HUES48 (cell line): ENCODE measurements at regions not wholly inside any gene's neighbourhood (a gene's known extent, or its start where the extent isn't known, plus 50 kb on each side); places are given as distances from the start of the nearest gene placed in this dataset.

Source experiments
- H3K27ac ChIP-seq: one replicate; pipeline ENCODE4 v1.7.0; 2013; ENCODE audit warnings: low read depth, low read length, inconsistent platforms
- H3K27me3 ChIP-seq: 2 replicates; pipeline ENCODE4 v1.6.1; 2013; ENCODE audit warnings: mild to moderate bottlenecking, low read length; ENCODE audit not compliant: control insufficient read depth, insufficient read depth
- H3K36me3 ChIP-seq: 2 replicates; pipeline ENCODE4 v1.6.1; 2013; ENCODE audit warnings: low read length; ENCODE audit not compliant: control insufficient read depth, insufficient read depth
- H3K4me1 ChIP-seq: 2 replicates; pipeline ENCODE4 v1.6.1; 2013; ENCODE audit warnings: mild to moderate bottlenecking, low read length; ENCODE audit not compliant: control insufficient read depth, insufficient read depth
- H3K4me3 ChIP-seq: 2 replicates; pipeline ENCODE4 v1.5.1; 2013; ENCODE audit warnings: mild to moderate bottlenecking, low read depth, low read length
- H3K9ac ChIP-seq: 2 replicates; pipeline ENCODE4 v1.6.1; 2013; ENCODE audit warnings: mild to moderate bottlenecking, low read depth, low read length, moderate library complexity
- H3K9me3 ChIP-seq: 2 replicates; pipeline ENCODE4 v1.6.1; 2013; ENCODE audit warnings: low read length; ENCODE audit not compliant: control insufficient read depth, insufficient read depth

DNA sequence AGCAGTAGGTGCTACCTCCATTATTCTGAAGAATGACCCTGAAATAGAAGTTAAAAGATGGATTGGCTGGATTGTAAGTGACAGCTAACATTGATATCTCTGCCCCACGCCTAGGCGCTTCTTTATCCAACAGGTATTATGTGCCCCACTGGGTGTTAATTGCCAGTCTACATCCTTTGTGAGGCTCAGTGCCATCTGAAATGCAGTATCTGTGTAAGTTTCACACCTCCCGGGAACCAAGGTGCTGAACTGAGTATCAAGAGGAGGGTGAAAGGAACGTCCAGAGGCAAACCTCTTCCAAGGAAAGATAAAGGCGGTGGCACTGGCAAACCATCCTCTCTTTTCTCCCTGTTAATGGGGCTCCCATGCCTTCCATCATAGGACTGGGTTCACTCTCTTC is 181.1 kb upstream of the UBL3 start:
- Histone ChIP-seq H3K27me3 (no peaks in the 10 kb centered on the region), H3K4me3 (no peak overlapping the region), H3K27ac (no peak overlapping the region), H3K4me1 (no peaks in the 10 kb centered on the region), H3K9me3 (no peaks in the 10 kb centered on the region), H3K36me3 (no peaks in the 10 kb centered on the region), H3K9ac (no peak overlapping the region)

DNA sequence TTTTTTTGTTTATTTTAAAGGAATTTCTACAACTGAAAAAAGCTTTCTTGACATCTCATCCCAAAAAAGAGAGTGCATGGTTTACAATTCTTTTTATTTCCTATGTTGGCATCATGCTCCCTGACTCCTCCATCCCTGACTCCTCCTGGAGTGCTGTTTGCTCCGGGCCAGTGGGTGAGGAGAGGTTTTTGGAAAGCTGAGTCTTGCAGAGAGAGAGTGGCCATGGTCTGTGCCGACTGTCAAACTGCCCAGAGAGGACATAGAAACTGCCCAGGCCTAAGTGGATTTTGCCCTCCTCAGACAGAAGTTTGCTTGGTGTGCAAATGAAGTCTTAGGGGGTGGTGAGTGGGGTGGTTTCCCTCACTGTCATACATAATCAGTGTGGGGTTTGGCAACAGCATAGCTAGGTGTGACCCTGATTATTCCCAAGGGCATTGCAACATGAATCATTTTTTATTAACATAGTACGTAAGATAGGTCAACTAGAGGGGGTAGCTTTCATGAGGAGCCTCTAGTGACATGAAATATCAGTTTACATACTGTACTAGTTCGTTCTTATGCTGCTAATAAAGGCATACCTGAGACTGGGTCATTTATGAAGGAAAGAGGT is 179.8 kb upstream of the UBL3 start:
- no peaks in the 10 kb centered on the region for H3K36me3 ChIP-seq
- no peaks in the 10 kb centered on the region for H3K27me3 ChIP-seq
- no peaks in the 10 kb centered on the region for H3K4me1 ChIP-seq
- H3K4me3 ChIP-seq, result no peak overlapping the region
- no peak overlapping the region for H3K27ac ChIP-seq
- H3K9ac ChIP-seq, result no peak overlapping the region
- no peaks in the 10 kb centered on the region for H3K9me3 ChIP-seq

DNA sequence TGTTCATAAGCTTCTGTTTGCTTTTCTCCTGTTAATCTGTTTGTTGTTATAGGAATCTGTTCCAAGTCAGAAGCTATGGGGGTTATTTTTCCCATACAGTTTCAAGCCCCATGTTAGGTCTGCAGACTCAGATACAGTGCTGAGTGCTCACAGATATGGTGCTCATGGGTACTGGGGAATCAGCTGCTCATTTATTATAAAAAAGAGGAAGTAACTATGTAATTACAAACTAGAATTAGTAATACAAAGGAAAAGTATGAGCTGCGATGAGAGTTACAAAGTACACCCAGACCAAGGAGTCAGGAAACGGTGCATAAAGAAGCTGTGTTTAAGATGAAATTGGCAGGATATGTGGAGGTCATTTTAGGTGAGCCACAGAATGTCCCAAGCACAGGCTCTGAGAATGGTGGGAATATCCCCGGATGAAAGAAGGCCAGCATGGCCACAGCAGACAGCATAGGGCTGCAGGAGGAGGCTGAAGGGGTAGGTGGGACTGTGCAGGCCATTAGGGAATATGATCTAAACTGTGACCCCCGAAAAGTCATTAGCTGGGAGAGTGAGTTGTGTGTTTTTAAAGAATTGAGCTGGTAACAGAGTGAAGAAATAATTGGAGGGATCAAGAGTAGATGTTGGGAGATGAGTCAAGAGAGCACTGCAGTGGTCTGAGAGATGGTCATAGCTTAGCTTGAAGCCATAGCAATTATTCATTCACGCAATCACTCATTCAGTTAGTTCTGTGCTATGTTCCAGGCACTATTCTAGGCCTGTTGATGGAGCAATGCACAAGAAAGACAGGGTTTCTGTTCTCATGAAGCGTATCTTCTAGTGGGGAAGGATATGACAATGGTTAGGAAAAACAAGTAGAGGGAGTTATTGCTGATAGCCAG is 177.4 kb upstream of the UBL3 start:
- no peaks in the 10 kb centered on the region for H3K9me3 ChIP-seq
- H3K4me1 ChIP-seq, result no peaks in the 10 kb centered on the region
- H3K27me3 ChIP-seq, result no peaks in the 10 kb centered on the region
- no peak overlapping the region for H3K9ac ChIP-seq
- H3K27ac ChIP-seq, result no peak overlapping the region
- H3K4me3 ChIP-seq, result no peak overlapping the region
- H3K36me3 ChIP-seq, result no peaks in the 10 kb centered on the region

DNA sequence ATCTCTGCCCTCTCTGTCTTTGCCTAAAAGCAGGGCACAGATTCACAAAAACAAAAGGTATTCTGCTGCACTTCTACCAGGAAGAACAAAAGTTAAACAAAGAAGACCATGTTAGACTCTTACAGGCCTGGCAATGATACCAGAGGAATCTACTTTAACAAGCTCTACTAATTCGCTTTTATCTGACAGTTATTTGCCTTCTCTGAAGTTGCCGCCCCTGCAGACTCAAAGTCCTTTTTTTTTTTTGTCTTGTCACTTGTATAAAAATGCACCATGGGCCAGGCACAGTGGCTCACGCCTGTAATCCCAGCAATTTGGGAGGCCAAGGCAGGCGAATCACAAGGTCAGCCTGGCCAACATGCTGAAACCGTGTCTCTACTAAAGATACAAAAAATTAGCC is 176.5 kb upstream of the UBL3 start:
- Histone ChIP-seq H3K27ac (no peak overlapping the region), H3K9ac (no peak overlapping the region), H3K9me3 (no peaks in the 10 kb centered on the region), H3K27me3 (no peaks in the 10 kb centered on the region), H3K36me3 (no peaks in the 10 kb centered on the region), H3K4me3 (no peak overlapping the region), H3K4me1 (no peaks in the 10 kb centered on the region)

DNA sequence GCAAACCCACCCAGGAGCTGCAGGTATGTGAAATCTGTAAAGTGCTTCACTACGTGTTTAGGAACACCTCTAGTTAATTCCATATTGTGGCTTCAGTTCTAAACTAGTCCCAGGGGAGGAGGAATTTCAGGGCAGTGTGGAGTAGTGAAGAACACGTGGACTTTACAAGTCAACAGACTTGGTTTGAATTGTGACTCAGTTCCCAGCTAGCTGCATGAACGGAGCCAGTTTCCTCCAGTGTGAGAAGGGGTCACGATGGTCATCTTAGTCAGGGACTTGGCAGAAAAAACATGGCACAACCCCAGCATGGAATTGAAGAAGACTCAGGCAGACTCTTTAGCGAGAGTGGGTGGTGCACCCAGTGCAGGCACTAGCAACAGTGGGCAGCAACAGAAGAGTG is 175.7 kb upstream of the UBL3 start:
- Histone ChIP-seq H3K9ac (no peak overlapping the region), H3K4me3 (no peak overlapping the region), H3K27ac (no peak overlapping the region), H3K4me1 (no peaks in the 10 kb centered on the region), H3K27me3 (no peaks in the 10 kb centered on the region), H3K9me3 (no peaks in the 10 kb centered on the region), H3K36me3 (no peaks in the 10 kb centered on the region)

DNA sequence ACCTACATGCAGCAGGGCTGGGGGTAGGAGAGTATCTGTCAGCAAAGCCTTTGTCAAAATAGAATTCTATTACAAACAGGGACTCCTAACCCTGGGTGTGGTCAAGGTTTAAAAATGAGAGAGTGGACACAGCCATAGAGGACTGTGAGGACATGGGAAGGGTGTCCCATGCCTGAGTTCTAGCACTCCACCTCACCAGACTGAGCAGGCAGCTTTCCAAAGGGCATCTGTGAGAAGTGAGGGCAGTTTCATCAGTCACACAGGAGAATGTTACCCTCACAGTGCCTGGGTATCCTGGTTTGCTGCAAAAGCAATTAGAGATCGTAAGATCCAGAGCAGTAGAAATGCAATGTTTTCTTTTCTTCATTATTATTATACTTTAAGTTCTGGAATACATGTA is 174.9 kb upstream of the UBL3 start:
- Histone ChIP-seq H3K4me1 (no peaks in the 10 kb centered on the region), H3K36me3 (no peaks in the 10 kb centered on the region), H3K9ac (no peak overlapping the region), H3K27me3 (no peaks in the 10 kb centered on the region), H3K9me3 (no peaks in the 10 kb centered on the region), H3K4me3 (no peak overlapping the region), H3K27ac (no peak overlapping the region)

DNA sequence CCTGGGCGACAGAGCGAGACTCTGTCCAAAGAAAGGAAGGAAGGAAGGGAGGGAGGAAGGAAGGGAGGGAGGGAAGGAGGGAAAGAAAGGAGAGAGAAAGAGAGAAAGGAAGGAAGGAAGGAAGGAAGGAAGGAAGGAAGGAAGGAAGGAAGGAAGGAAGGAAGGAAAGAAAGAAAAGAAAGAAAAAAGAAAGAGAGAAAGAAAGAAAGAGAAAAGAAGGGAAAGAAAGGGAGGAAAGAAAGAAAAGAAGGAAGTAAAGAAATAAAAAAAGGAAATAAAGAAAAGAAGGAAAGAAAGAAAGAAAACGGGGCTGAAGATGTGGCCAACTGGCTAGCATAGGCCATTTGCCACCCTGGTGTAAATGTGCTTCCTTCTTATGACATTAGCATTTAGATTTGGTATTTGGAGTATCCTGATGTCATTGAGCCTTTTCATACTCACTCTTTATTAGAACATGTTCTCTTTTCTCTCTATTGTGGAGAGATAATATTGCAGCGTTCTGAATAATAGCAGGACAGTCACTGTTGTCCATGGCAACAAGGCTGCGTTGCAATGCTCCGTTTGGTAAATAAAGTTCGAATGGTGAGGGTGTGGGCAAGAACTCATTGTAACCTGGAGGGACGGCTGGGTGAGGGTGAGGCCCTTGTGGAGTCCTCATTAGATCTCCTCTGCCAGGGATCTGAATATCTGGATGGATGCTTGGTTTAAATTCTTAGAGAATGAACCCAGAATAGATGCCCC is 173.9 kb upstream of the UBL3 start:
- Histone ChIP-seq H3K9me3 (no peaks in the 10 kb centered on the region), H3K27me3 (no peaks in the 10 kb centered on the region), H3K9ac (no peak overlapping the region), H3K36me3 (no peaks in the 10 kb centered on the region), H3K4me1 (peaks cover 10% of the 10 kb centered on the region), H3K27ac (no peak overlapping the region), H3K4me3 (no peak overlapping the region)

DNA sequence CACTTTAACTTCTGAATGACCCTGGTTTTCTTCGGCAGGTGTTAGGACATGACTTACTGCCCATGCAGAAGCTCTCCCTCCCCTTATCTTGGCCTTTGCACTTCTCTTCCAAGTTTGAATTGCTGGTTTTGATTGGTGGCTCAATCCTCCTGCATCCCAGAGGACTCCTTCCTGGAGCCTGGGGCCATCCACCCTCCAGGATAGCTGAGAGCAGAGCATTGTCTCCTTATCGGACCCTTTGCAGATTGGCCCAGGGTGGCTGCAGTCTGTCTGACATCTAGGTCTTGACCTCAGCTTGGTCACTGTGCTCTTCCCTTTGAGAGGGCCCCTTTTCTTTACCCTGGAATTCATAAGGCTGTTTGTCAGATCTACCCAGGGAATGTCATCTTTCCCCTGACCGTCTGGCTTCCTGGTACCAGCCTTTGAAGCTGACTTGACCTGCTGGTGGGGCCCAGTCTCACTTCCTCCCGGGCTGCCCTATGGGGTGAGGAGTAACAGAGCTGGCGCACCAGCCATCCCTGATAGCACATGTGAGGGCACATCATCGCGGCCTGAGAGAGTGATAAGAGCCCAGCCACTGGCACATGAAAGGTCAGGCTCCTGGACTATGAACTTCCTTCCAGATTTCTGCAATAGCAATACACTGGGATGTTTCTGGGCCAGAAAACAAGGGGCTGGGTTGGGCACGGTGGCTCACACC is 172.9 kb upstream of the UBL3 start:
- Histone ChIP-seq H3K36me3 (no peaks in the 10 kb centered on the region), H3K4me1 (peaks cover 12% of the 10 kb centered on the region)

DNA sequence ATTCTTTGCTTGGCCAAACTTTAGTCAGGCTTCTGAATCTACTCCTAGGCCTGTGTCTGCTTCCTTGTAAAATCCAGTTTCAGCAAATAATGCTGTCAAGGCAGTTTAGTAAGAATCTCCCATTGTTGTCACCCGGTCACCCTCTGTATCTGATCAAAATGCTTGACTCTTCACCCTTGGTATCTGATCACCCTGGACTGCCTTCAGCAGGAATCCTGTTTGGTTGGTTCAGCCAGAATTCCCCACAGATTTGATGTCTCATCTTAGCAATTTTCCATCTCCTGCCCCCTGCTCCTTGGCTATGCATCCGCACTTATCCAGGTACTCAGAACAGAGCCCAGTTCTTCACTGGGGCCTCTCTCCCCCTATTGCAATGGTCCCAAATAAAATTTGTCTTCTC is 172.4 kb upstream of the UBL3 start:
- no peak overlapping the region for H3K9ac ChIP-seq
- peaks cover 17% of the 10 kb centered on the region for H3K4me1 ChIP-seq
- H3K27me3 ChIP-seq, result no peaks in the 10 kb centered on the region
- no peak overlapping the region for H3K4me3 ChIP-seq
- H3K27ac ChIP-seq, result no peak overlapping the region
- no peaks in the 10 kb centered on the region for H3K9me3 ChIP-seq
- no peaks in the 10 kb centered on the region for H3K36me3 ChIP-seq

More for the DNA sequence above, 172.9 kb upstream of the UBL3 start:
- Histone ChIP-seq H3K4me3 (no peak overlapping the region), H3K9me3 (no peaks in the 10 kb centered on the region), H3K27me3 (no peaks in the 10 kb centered on the region), H3K9ac (no peak overlapping the region), H3K27ac (no peak overlapping the region)

DNA sequence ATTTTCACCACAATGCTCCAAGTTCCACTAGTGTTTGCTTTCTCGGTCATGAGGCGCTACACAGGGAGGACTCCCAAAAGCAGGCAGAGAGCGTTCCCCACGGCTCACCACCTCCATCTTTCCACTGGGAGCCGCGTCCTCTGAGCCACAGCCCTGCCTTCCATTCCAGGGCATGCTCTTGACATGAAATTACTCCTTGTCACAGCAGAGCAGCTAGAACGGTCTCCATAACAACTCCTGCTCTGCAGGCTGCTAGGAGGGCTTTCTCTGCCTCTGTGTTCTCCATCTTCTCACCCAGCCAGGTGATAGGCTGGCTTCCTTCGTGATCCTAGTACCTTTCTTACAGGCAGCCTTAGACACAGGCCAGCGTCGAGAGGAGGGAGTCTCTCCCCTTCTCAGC is 171.8 kb upstream of the UBL3 start:
- no peak overlapping the region for H3K27ac ChIP-seq
- no peak overlapping the region for H3K9ac ChIP-seq
- H3K36me3 ChIP-seq, result no peaks in the 10 kb centered on the region
- H3K9me3 ChIP-seq, result no peaks in the 10 kb centered on the region
- no peaks in the 10 kb centered on the region for H3K27me3 ChIP-seq
- no peak overlapping the region for H3K4me3 ChIP-seq
- peaks cover 19% of the 10 kb centered on the region for H3K4me1 ChIP-seq
